ENCODE measurements at regions not wholly inside any gene's neighbourhood (a gene's known extent, or its start where the extent isn't known, plus 50 kb on each side); places are given as distances from the start of the nearest gene placed in this dataset.

- TF ChIP-seq ZC3H4 (CRISPR knock-in tag; IDR thresholded peaks at IDR 0.05; ENCODE audit: borderline replicate concordance) (no peak), PTBP1 (IDR thresholded peaks at IDR 0.05; ENCODE audit: low read depth, low read length, poor library complexity, severe bottlenecking) (no peak), ZNF776 (CRISPR knock-in tag; IDR thresholded peaks at IDR 0.05) (no peak), NBN (conservative IDR thresholded peaks at IDR 0.05) (no peak)
These were observed 123.5 kb upstream of the NGF start (continued) for GRCh38 chr1:115461526-115461925.

DNA sequence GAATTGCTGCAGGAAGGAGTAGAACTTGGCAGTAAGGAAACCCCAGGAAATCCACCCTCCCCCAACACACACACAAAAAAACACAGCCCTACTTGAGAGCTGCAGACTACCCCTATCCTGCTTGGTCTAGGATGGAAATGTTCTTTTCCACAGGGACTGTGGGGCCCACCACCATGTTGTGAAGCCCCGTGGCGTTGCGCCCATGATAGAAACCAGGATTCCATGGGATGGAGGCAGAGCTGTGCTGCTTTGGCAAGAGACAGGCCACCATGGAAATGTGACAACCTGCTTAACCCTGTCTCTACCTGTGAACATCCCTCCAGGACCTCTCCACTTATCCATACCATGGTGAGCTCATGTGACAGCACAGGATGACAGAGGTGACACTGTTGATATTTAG is 121.1 kb upstream of the NGF start:
- intact Hi-C loops (cut with micrococcal nuclease; ENCODE audit: unreplicated experiment) = no loop called here
- H3K4me1 ChIP-seq (ENCODE audit: insufficient read depth, low read length) = no peaks in the 10 kb centered on the region
- ChIA-PET POLR2A (no interaction called here), CTCF (ENCODE audit: low intra/inter-chr PET ratio, low total read pairs) (no interaction called here)
- no peaks in the 10 kb centered on the region for H3K9me3 ChIP-seq (ENCODE audit: low read length)
- H3K4me2 ChIP-seq (ENCODE audit: low read depth, low read length) = no peak overlapping the region
- no peaks in the 10 kb centered on the region for H3K79me2 ChIP-seq (ENCODE audit: insufficient read depth, low read length)
- in situ Hi-C loops (cut with HindIII; ENCODE audit: extremely low pct_ligation_motif_present, low pct_unique_long_range_greater_than_20kb) = no loop called here
- H3K9ac ChIP-seq (ENCODE audit: insufficient read depth, low read depth, low read length) = no peak overlapping the region
- no peak for TF ChIP-seq ZNF232 (CRISPR knock-in tag; IDR thresholded peaks at IDR 0.05; ENCODE audit: borderline replicate concordance)
- TF ChIP-seq NKX3-1 (CRISPR knock-in tag; IDR thresholded peaks at IDR 0.05) = no peak
- no peak for TF ChIP-seq ESRRA (CRISPR knock-in tag; IDR thresholded peaks at IDR 0.05; ENCODE audit: low read depth)
- TF ChIP-seq CEBPG (CRISPR knock-in tag; IDR thresholded peaks at IDR 0.05) = no peak
- no peak for TF ChIP-seq TOPORS (CRISPR knock-in tag; IDR thresholded peaks at IDR 0.05)
- no peak for TF ChIP-seq ZNF546 (CRISPR knock-in tag; conservative IDR thresholded peaks at IDR 0.05)
- TF ChIP-seq DRAP1 (CRISPR knock-in tag; IDR thresholded peaks at IDR 0.05) = no peak
- no CpG with 5 or more reads among the region's 3 CpGs for WGBS (ENCODE audit: low lambda C conversion rate)
- ATAC-seq (no peak), DNase-seq (ENCODE audit: low spot score) (no peak), FAIRE-seq (no peak)
- H3K36me3 ChIP-seq (replicated peaks in 1 of 2; ENCODE audit: control insufficient read depth in 1 of 2, insufficient read depth in 2 of 2, low read length in 2 of 2) = no peaks in the 10 kb centered on the region
- H3K4me3 ChIP-seq (replicated peaks in 1 of 3; ENCODE audit: insufficient read depth in 1 of 3, low read depth in 2 of 3, low read length in 3 of 3) = no peak overlapping the region
- H3K27me3 ChIP-seq (ENCODE audit: control insufficient read depth in 1 of 2, insufficient read depth in 2 of 2, low read length in 2 of 2) = no peaks in the 10 kb centered on the region; a peak in 1 of 5 replicates
- H3K27ac ChIP-seq (ENCODE audit: extremely low read length, insufficient read depth, low read length) = no peak overlapping the region
- H2AFZ ChIP-seq (ENCODE audit: low read length) = no peak overlapping the region
- H4K20me1 ChIP-seq (ENCODE audit: insufficient read depth, low read length) = no peaks in the 10 kb centered on the region
- BruUV-seq (replicated peaks) = no TSS peak

All from HepG2 (cell line).